Spinal cord (tissue), 9 donors: ENCODE measurements at regions not wholly inside any gene's neighbourhood (a gene's known extent, or its start where the extent isn't known, plus 50 kb on each side); places are given as distances from the start of the nearest gene placed in this dataset.

Experiments used
- DNase-seq, 6 donors: peaks; one replicate each; pipeline versions ENCODE4 v3.0.0 to v3.0.0-alpha.2; 2013 to 2015; ENCODE audit warnings: low spot score in 6 of 6, low read depth in 4 of 6
- H3K27ac ChIP-seq: one replicate; pipeline ENCODE4 v1.5.1; 2013; ENCODE audit warnings: low read depth, low read length, control low read depth
- H3K27me3 ChIP-seq: one replicate; pipeline ENCODE4 v1.6.1; 2013; ENCODE audit warnings: low read length; ENCODE audit not compliant: control insufficient read depth, insufficient read depth
- H3K36me3 ChIP-seq: one replicate; pipeline ENCODE4 v1.6.1; 2013; ENCODE audit warnings: low read length; ENCODE audit not compliant: control insufficient read depth, insufficient read depth
- H3K4me1 ChIP-seq: one replicate; pipeline ENCODE4 v1.6.1; 2013; ENCODE audit warnings: low read length; ENCODE audit not compliant: control insufficient read depth, insufficient read depth
- H3K4me3 ChIP-seq: one replicate; pipeline ENCODE4 v1.5.1; 2013; ENCODE audit warnings: low read depth, low read length, control low read depth
- H3K9me3 ChIP-seq: one replicate; pipeline ENCODE4 v1.6.1; 2013; ENCODE audit warnings: low read length; ENCODE audit not compliant: control insufficient read depth, insufficient read depth
- WGBS: methylation state at CpG from one replicate; pipeline ENCODE4 v1.1.5; 2013; ENCODE audit warnings: missing lambda C conversion rate; ENCODE audit not compliant: insufficient coverage; 5-methylcytosine and 5-hydroxymethylcytosine counted together
- donor health status: healthy.

DNA sequence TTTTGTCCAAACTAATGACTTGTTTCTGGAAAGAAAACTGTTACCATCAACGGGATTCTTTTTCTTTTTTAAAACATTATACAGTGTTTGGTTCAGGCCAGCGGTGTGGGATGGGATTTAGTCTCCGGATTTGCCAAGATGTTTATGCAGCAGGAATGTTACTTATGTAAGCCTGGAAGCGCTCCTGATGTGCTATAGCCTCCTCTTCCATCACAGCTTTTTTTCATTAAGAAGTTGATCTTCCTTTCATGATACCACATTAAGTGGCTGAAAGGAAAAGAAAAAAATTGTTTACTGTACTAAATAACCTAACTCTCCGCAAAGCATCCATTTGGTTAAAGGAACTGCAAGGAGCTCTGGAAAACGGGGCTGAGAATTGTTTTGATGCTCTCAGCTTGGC is 120.5 kb upstream of the ALDH1A3 start:
- no peak for DNase-seq
- Histone ChIP-seq H3K4me1 (peaks cover 8% of the 10 kb centered on the region), H3K36me3 (no peaks in the 10 kb centered on the region), H3K27me3 (no peaks in the 10 kb centered on the region), H3K27ac (peak overlapping the region; percentile 35), H3K9me3 (no peaks in the 10 kb centered on the region), H3K4me3 (no peak overlapping the region)
- no CpG with 5 or more reads among the region's 6 CpGs for WGBS

DNA sequence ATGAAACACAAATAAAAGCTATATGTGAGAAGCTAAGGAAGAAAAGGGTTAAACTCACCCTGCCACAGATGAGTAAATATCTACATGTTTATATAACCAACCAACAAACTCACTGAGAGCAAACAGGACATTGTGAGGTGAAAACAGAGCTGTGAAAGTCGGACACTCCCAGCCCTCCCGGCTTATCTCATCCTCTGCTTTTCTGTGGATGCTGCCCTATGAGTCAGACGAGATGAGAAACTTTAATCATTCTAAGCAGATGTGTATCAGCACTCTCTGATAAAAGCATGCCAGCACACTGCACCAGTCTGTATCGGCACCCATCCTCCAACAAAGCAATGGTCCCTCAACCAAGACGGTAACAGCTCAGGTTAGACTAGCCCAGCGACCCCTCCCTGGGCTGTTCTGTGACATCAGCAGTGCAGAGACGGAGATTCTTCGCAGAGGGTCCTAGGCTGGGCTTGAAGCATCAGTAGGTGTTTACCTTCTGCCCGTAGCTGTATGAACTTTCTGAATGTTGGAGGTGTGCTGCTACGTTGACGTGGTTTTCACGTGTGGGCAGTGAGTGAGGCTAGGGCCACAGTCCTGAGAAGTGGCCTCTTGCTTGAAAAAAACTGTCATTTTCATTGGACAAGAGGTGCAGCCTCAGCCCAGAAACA is 119.8 kb upstream of the ALDH1A3 start:
- Histone ChIP-seq H3K4me1 (peaks cover 9% of the 10 kb centered on the region), H3K27me3 (no peaks in the 10 kb centered on the region), H3K27ac (peak overlapping the region; percentile 35), H3K4me3 (no peak overlapping the region), H3K36me3 (no peaks in the 10 kb centered on the region), H3K9me3 (no peaks in the 10 kb centered on the region)
- WGBS = 85% methylated on average over 10 of the region's 12 CpGs
- DNase-seq = no peak

DNA sequence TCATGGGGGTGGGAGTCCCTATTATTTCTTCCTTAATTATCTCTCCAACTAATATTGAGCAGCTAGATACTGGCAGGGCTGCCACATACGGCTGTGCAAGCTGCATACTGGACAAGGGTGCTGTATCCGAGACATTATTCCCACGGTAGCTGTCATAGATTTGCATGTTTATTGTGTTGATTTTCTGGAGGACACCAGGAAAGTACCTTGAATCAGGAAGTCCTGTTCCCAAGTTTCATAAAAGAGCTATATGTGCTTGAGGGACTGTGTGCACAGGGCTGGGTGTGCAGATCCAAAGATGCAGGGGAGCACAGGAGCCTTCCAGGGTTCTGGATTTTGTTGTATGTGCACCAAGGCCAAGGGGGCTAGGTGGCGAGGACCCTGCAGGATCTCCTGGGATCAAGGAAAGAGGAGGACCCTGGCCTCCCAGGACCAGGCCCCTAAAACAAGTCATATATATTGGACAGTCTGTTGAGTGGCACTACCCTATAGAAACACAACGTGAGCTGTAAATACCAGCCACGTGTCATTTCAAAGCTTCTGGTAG is 119.2 kb upstream of the ALDH1A3 start:
- Histone ChIP-seq H3K4me1 (peaks cover 14% of the 10 kb centered on the region), H3K27ac (no peak overlapping the region), H3K4me3 (no peak overlapping the region), H3K36me3 (no peaks in the 10 kb centered on the region), H3K9me3 (no peaks in the 10 kb centered on the region), H3K27me3 (no peaks in the 10 kb centered on the region)
- DNase-seq = no peak
- WGBS = 80% methylated on average over 3 of the region's 6 CpGs

DNA sequence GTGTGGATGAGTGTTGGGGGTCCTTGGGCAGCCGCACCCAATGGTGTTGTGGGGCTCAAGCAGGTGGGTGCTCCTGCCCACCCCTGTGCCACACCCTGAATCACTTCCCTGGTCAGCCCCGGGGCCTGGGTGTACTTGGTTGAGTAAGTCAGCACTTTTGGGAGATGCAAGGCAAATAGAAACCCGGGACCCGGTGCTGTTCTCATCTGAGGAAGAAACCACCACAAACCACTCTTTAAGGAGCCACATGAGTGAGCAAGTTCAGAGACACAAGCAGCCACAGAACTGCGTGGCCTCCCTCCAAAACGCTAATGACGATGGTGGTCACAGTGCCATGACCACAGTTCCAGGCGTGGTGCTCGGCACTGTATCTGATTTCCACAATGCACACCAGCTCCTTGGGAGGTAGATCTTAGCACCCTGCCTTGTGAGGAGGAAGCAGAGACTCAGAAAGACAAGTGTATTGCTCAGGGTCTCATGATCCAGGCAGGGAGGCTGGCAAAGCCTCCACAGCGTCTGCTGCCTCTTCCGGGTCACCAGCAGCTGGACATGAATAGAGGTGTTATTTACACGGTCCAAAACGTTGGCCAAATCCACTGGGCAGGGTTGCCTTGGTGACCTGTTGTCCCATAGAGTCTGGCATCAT is 118.2 kb upstream of the ALDH1A3 start:
- DNase-seq = no peak
- peaks cover 17% of the 10 kb centered on the region for H3K4me1 ChIP-seq
- no peak overlapping the region for H3K27ac ChIP-seq
- no peaks in the 10 kb centered on the region for H3K9me3 ChIP-seq
- H3K27me3 ChIP-seq = no peaks in the 10 kb centered on the region
- H3K36me3 ChIP-seq = no peaks in the 10 kb centered on the region
- no peak overlapping the region for H3K4me3 ChIP-seq
- 70% methylated on average over 13 of the region's 13 CpGs for WGBS

DNA sequence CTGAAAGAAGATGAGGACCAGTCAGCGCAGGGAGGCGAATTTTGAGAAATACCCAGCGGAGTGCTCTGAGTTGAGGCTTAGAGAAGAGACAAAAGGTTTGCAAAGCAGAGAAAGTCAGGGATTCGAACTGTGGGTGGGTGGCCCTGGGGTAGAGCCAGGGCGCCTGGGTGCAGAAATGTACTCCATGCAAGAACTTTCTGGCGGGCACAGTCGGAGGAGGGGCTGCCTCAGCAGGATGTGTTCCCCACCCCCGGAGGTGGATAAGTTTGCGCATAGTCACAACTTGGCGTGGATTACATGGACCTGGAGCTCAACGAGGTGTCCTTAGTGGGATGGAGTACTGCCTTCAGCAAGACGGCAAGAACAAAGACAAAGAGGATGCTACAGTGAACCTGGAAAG is 117.3 kb upstream of the ALDH1A3 start:
- no peaks in the 10 kb centered on the region for H3K36me3 ChIP-seq
- H3K4me3 ChIP-seq = no peak overlapping the region
- WGBS = 89% methylated on average over 12 of the region's 12 CpGs
- no peak overlapping the region for H3K27ac ChIP-seq
- H3K4me1 ChIP-seq = peaks cover 20% of the 10 kb centered on the region
- no peaks in the 10 kb centered on the region for H3K9me3 ChIP-seq
- H3K27me3 ChIP-seq = no peaks in the 10 kb centered on the region
- no peak for DNase-seq

DNA sequence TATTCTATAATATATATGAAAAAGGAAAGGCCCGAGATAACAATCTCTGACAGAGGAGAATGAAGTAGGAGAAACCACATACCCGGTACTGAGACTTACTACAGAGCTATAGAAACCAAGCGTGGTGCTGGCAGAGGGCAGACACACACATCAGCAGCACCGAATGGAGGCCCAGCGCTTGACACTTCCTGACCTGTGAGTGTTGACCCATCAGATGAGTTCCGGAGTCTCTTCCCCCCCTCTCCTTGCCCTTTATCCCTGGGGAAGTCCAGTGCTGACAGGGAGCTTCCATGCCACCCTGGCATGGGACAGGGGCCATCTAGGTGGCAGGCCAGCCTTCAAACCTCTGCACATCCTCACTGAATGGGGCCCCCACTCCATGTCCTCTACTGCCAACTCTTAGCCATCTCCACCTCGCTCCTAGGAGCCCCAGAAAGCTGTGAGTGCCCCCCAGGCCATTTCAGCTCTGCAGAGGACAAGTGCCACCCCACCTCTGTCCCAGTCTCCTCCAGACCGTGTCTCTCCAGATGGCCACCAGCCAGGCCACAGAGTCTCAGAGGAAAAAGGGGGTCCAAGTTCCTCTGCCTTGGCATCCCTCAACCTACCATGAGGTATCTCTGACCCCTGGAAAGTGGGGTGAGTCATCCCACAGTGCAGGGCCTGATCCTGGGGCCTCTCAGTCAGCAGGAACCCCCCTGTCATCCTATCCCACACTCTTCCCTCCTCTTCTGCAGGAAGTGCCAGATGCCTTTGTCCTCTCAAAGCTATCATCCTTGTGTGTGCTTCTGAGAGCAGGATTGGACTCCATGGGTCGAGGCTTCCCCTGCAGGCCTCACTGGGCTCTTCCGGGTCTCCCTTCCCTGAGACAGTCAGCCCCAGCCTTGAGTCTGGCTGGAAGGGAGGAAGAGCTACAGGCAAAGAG is 116.5 kb upstream of the ALDH1A3 start:
- Histone ChIP-seq H3K4me3 (no peak overlapping the region), H3K36me3 (no peaks in the 10 kb centered on the region), H3K27ac (no peak overlapping the region), H3K9me3 (no peaks in the 10 kb centered on the region), H3K27me3 (no peaks in the 10 kb centered on the region), H3K4me1 (peaks cover 20% of the 10 kb centered on the region)
- DNase-seq = no peak
- 90% methylated on average over 9 of the region's 10 CpGs for WGBS

DNA sequence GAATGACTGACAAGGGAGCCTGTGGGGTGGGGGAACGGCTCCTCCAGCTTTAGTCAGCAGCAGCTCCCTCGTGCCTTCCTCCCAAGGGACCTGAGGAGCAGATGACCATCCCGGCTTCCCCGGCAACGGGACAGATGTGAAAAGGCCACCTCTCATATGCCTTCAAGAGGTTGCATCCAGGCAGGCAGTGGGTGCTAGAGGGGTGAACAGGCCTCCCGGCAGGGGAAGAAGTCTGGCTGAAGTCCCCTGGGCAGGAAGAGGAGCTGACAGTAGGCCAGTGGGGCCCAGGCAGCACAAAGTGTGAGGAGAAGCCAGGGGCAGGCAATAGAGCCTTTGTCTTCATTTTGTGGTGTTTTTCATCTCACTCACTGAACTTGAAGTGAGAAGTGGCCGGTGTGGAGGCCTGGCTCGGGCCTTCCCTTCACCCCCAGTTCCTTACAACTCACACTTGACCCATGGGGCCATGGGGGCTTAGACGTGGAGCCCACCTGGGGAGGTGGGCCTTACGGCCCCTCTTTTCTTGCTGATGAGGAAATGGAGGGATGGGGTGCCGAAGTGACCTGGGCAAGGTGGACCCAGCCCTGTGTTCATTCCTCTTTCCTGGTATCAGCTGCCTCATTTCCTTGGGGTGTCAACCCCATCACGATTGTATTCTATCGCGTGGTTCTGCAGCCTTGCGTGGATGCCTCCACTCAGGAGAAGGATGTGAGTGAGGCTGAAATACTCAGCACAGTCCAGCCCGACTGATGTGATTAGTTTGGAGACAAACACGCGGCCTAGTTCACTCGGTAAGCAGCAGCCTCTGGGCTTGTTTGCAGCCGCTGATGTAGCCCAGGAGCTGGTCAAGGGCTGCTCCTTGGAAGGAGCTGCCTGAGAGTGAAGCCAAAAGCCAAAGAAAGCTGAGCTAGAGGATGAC is 115.5 kb upstream of the ALDH1A3 start:
- H3K9me3 ChIP-seq = no peaks in the 10 kb centered on the region
- H3K27ac ChIP-seq = no peak overlapping the region
- no peak overlapping the region for H3K4me3 ChIP-seq
- 84% methylated on average over 14 of the region's 20 CpGs for WGBS
- no peaks in the 10 kb centered on the region for H3K36me3 ChIP-seq
- no peaks in the 10 kb centered on the region for H3K27me3 ChIP-seq
- no peak for DNase-seq
- peaks cover 20% of the 10 kb centered on the region for H3K4me1 ChIP-seq

DNA sequence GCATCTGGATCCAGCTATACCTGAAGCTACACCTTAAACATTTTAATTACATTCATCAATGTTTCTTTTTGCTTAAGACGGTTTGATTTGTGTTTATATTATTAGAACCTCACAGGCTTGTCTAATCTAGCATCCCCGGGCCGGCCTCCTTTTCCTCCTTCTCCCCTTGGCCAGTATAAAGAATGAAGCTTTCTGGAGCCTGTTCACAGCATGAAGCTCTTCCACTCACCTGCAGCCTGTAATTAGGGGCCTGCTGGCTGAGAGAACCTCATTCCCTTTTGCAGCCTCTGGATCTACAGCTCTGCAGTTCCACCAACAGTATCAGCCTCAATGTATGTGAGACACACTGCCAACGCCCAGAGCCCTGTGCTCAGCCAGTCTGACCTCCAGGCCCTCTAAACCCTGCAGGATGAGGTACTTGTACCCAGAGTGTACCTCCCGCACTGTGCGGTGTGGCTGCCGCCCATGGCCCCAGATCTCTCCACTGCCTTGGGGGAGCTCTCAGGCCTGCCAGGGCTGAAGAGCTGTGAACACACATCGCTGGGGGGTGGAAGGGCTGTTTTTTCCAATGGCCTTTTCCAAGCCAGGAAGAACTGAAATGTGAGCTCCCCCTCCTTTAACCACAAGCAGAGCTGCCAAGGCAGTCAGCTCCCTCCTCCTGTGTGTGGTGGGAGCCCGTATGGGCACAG is 114.7 kb upstream of the ALDH1A3 start:
- Histone ChIP-seq H3K27me3 (no peaks in the 10 kb centered on the region), H3K9me3 (no peaks in the 10 kb centered on the region), H3K36me3 (no peaks in the 10 kb centered on the region), H3K27ac (no peak overlapping the region), H3K4me3 (no peak overlapping the region), H3K4me1 (peaks cover 18% of the 10 kb centered on the region)
- WGBS = 88% methylated on average over 6 of the region's 9 CpGs
- no peak for DNase-seq
